ENCODE measurements at regions not wholly inside any gene's neighbourhood (a gene's known extent, or its start where the extent isn't known, plus 50 kb on each side); places are given as distances from the start of the nearest gene placed in this dataset.

DNA sequence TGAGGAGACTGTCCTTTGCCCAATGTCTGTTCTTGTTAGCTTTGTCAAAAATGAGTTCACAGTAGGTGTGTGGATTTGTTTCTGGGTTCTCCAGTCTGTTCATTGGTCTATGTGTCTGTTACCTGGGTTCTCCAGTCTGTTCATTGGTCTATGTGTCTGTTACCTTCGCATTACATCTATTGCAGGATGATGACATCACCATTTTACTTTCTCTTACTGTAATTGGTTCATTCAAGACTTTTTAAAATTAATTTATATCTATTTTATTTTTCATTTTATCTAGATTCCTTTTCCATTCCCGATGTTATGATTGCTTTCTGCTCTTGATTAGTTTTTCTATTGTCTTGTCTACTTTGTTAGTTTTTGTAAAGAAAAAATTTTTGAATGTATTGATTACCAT lies 615.5 kb downstream of the SOX5 start:
- TF ChIP-seq POLR2A (IDR thresholded peaks at IDR 0.05; ENCODE audit: low read depth, low read length), result no peak
- DNase-seq (ENCODE audit: insufficient read length, low spot score) (no peak), FAIRE-seq (no peak)

DNA sequence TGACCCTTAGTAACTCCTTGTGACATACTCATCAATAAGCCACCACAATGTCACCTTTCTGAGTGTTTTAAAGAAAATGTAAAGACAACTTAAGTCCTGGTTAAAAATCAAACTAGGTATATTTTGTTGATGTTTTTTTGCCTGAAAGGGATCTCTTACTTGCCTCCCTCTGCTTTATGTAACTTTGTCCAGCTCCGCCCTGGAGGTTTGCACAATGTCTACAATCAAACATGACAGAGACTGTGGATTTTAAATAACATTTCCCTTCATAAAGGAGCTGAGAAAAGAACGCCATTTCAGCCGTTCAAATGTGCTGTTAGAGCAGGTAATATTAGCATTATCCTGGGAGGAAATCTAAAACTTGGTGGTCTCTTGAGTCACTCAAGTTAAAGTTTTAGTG lies 613.9 kb downstream of the SOX5 start:
- DNase-seq (ENCODE audit: insufficient read length, low spot score), result no peak
- no peak for FAIRE-seq
- TF ChIP-seq POLR2A (IDR thresholded peaks at IDR 0.05; ENCODE audit: low read depth, low read length), result no peak

DNA sequence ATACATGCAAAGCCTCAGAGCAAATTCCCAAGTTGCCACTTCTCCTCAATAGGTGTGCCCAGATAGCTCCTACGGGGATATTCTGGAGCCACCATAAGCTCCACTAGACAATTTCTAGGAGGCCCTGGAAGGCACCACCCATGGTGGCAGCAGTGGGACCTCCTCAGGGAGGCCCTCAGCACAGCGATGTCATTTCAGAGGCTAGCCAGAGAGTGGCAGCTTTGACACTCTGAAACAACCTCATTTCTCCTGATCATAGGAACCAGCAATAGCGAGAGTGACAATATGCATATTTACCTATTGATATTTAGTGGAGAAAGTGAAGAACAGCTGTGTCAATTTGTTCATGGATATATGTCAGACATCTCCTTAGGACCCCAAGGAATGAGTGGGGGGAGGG lies 612.3 kb downstream of the SOX5 start:
- TF ChIP-seq POLR2A (IDR thresholded peaks at IDR 0.05; ENCODE audit: low read depth, low read length), result no peak
- DNase-seq (ENCODE audit: insufficient read length, low spot score) (no peak), FAIRE-seq (no peak)

DNA sequence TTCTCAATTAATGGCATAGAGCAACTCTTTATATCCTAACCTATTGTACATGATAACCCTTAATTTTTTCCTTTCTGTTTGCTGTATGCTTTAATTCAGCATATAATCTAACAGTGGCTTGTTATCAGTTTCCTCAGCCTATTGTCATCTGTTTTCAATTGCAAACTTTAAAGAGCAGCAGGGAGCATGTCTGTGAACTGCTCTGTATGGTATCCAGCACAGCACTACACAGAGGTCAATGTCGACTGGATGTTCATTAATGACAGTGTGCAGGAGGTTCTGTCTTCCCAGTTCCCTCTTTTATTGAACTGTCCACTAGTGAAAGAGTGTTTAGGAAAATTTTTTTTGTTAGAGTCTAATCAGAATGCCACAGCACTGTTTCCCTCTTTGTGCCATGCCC lies 609.1 kb downstream of the SOX5 start:
- no peak for TF ChIP-seq POLR2A (IDR thresholded peaks at IDR 0.05; ENCODE audit: low read depth, low read length)
- FAIRE-seq (no peak), DNase-seq (ENCODE audit: insufficient read length, low spot score) (no peak)

DNA sequence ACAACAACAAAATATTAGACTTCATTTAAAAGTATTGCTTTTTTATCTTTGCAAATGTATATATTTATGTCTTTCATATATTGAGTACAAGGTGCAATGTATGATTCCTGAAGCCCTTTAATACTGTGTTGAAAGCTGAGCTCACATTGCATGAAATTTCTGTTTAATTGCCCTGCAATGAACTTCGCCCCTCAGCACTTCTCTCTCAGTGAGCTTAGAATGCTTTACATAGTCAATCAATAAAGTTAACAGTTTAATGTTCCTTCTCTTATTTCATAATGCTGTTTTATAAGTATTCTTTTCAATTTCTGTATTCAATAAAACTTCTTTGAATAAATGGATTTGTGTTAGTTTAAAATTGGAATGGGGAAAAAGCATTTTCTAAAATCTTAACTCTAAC lies 607.1 kb downstream of the SOX5 start:
- TF ChIP-seq POLR2A (IDR thresholded peaks at IDR 0.05; ENCODE audit: low read depth, low read length), result no peak
- DNase-seq (ENCODE audit: insufficient read length, low spot score) (no peak), FAIRE-seq (no peak)

DNA sequence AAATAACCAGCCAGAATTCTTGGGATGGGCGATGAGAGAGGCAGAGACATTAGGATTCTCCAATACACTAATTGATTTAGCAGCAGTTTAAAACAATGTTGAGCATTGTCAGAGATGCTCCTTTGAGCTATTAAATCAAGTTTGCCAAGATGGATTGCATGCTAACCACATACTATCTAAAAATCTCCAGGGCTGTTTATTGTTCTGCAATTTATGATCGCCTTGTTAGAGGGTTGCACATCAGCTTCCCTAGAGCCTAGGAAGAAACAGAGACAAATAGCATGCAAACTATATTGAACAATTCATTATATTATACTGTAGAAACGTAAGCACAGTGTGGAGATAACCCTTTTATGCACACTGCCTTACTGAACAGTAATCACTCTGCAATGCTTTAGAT lies 599.9 kb downstream of the SOX5 start:
- FAIRE-seq (no peak), DNase-seq (ENCODE audit: insufficient read length, low spot score) (no peak)
- TF ChIP-seq POLR2A (IDR thresholded peaks at IDR 0.05; ENCODE audit: low read depth, low read length), result no peak

DNA sequence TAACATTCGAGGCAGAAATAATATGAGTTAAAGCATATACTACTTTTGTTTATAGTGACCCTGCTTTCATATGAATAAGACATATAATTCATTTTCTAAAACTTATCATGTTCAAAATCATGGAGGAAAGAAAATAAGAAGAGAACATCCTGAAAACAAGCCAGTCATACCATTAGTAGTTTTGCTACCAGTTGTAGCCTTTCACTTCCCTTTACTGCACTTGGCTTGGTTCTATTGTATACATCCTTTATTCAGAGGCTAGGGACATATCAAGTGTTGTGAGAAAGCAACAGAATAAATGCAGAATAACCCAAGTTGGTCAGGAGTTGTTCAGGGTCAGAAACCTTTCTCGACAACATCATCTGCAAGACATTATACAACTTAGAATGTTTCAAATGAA lies 598.7 kb downstream of the SOX5 start:
- no peak for TF ChIP-seq POLR2A (IDR thresholded peaks at IDR 0.05; ENCODE audit: low read depth, low read length)
- FAIRE-seq, result no peak
- no peak for DNase-seq (ENCODE audit: insufficient read length, low spot score)

DNA sequence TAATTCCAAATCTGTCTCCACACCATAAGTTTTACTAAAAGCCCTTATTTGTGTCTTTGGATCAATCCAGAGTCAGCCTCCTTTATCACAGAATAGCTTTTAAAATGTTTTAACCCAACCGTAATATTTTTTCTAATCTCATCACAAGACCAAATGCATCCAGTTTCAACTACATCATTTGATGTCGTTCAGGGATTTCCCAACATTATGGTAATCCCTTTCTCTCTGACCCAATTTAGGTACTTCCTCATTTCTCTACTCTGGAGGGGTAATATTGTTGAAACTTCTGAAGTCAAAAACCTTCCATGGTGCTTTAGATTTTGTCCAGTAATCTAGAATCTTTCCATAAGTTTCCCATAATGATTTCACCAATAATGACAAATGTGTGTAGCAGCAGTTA lies 596.8 kb downstream of the SOX5 start:
- no peak for DNase-seq (ENCODE audit: insufficient read length, low spot score)

DNA sequence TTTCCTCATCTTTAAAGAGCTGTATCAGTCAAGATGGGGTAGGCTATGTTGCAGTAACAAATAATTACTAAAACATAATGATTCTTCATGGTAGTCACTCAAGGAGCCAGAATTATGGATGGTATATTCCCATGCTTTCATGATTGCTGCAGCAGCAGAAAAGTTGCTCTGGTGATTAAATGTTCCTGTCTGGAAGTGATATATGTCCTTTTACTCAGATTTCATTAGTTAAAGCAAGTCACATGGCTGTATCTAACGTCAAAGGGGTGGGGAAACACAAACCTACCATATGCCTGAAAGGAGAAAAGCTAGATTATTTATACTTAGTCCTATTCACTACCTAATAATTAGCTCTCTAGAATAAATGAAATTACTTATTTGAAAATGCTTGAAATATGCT lies 594.7 kb downstream of the SOX5 start:
- DNase-seq (ENCODE audit: insufficient read length, low spot score) (no peak), FAIRE-seq (no peak)
- TF ChIP-seq POLR2A (IDR thresholded peaks at IDR 0.05; ENCODE audit: low read depth, low read length), result no peak

More for the DNA sequence above, 596.8 kb downstream of the SOX5 start:
- no peak for FAIRE-seq
- no peak for TF ChIP-seq POLR2A (IDR thresholded peaks at IDR 0.05; ENCODE audit: low read depth, low read length)

DNA sequence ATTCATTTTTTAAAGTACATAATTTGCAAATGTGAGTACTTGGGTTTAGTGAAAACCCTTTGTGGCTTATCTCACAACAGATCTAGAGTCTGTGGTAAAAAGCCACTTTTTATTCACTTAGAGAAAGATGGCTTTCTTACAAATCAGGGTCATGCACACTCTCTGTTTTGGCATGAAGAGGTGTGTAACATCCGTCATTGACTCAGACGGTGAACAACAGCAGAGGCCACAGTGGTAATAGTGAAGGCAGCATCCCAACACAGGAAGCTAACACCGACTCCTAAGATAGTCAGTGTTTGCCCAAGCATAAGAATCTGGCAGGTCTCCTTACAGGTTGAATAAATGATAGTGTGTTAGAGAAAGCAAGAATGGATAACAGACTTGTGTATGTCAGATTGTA lies 593.0 kb downstream of the SOX5 start:
- FAIRE-seq (no peak), DNase-seq (ENCODE audit: insufficient read length, low spot score) (no peak)
- TF ChIP-seq POLR2A (IDR thresholded peaks at IDR 0.05; ENCODE audit: low read depth, low read length), result no peak

DNA sequence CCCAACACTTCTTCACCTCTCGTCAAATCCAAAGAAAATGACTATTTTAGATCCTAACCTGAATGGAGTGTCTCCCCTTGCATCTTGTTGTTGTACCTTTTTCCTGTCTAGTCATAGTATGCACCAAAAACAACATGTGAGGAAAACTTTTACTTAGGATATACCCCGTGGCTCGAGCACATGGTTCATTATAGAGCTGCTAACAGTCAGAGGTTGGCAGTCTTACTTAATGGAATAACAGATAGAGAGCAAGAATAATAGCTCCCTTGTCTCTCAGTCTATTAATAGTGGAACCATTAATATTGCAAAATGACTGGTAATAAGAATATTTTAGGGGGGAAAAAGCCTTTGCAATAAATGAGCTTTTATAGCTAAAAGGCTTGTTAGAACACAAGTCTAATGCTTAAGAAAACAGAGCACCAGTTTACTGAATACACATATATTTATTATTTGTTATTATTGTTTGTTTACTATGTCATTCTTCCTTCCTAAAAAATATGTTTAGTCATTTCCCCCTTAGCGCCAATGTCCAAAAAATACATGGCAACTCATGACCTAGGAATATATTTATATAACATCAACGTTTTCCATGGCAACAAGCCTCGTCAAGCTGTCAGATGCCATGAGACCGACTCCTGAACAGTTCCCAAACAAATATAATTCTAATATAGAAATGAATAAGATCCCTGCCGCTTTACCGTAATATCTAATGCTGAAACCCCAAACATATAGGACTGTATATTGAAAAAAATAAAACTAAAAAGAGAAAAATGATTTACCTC lies 592.4 kb downstream of the SOX5 start:
- TF ChIP-seq POLR2A (IDR thresholded peaks at IDR 0.05; ENCODE audit: low read depth, low read length), result no peak
- DNase-seq (ENCODE audit: insufficient read length, low spot score) (no peak), FAIRE-seq (no peak)

DNA sequence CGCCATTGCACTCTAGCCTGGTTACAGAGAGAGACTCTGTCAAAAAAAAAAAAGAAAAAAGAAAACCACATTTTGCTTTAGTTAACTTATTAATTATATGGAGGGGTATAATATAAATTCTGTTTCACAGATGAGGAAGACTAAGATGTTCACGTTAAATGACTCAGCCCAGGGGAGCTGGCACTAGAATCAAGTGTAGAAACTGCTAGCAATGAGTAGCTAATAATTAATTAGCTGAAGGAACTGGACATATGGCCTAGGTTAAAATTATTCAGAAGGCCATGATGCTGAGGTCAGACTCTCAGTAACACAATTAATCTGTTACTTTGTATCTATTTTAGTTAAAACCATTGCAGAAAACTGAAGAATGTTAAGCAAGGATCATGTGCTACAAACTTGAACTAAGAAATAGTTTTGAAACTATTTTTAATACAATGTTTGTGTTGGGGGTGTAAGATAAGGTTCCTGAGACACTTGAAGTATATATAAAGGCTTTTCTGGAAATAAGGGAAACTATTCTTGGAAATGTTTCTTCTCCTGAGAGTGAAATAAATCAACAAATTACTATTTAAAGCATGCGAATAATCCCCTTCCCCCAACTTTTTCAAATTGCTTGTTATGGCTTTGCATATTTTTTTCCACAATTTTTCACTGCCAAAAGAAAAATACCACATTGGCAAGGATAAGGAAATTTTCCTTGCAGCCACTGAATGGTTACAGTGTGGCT lies 589.3 kb downstream of the SOX5 start:
- FAIRE-seq (no peak), DNase-seq (ENCODE audit: insufficient read length, low spot score) (no peak)
- TF ChIP-seq POLR2A (IDR thresholded peaks at IDR 0.05; ENCODE audit: low read depth, low read length), result no peak

DNA sequence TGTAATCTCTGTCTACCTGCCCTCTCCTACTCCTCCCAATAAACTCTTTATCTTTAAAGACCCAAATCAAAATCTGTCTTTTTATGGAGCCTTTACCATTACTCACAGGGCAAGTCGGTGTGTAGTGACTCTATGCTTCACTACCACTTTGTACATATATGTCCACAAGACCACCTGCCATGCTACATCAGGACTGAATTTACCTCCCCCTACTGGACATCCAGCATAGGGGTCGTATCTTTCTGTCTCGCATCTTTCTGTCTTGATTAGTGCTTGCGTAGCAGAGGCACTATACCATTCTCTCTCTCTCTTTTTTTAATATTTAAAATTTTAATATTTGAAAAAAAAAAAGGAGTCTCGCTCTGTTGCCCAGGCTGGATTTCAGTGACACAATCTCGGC lies 587.5 kb downstream of the SOX5 start:
- DNase-seq (ENCODE audit: insufficient read length, low spot score), result no peak
- no peak for TF ChIP-seq POLR2A (IDR thresholded peaks at IDR 0.05; ENCODE audit: low read depth, low read length)
- FAIRE-seq, result no peak

DNA sequence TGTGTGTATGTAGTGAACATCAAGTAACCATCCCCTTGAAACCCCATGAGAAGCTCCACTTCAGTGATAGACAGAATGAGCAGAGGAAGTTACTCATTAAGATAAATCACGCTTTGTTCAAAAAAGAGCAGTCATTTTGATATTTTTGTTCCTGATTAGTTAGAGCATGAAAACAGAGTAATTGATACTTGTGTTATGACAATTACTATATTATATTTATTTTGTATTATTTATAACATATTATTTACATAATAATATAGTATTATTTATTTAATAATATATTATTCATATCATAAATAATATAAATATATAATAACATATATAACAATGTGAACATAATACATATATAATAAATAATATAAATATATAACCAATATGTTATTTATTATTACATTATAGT lies 580.9 kb downstream of the SOX5 start:
- no peak for DNase-seq (ENCODE audit: insufficient read length, low spot score)
- FAIRE-seq, result no peak
- TF ChIP-seq POLR2A (IDR thresholded peaks at IDR 0.05; ENCODE audit: low read depth, low read length), result no peak

DNA sequence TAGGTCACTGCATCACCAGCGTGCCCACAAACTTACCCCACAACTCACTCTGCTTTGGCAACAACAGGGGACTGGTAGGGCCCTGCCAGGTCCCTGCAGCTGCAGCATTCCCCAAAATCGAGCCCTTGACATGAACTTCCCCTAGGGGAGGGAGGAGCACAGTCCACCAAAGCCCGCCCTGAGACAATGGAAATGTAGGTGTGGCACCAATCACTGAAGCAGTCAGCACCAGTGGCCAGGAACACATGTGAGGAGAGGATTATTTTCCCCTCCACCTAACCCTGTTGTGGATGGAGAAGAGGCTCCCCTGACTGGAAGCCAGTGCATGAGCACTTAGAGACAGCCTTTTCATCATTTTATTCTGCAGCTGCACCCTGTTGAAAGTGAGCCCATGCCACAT lies 573.8 kb downstream of the SOX5 start:
- no peak for FAIRE-seq
- DNase-seq (ENCODE audit: insufficient read length, low spot score), result no peak
- TF ChIP-seq POLR2A (IDR thresholded peaks at IDR 0.05; ENCODE audit: low read depth, low read length), result no peak
